Gastrocnemius medialis (tissue), 4 donors: ENCODE measurements at regions not wholly inside any gene's neighbourhood (a gene's known extent, or its start where the extent isn't known, plus 50 kb on each side); places are given as distances from the start of the nearest gene placed in this dataset.

Experiments
- POLR2A ChIP-seq, 2 donors: fragments of 450-650 bp; IDR thresholded peaks; one replicate each; pipeline ENCODE4 v1.6.1; 2017; ENCODE audit warnings: antibody characterized with exemption in 2 of 2, mild to moderate bottlenecking in 2 of 2, moderate library complexity in 2 of 2
- TF ChIP-seq, protein P1 (sequence below), 5 experiments: fragments of 450-650 bp in 3 of 5; fragments of 200-600 bp in 2 of 5; sonication (generic) in 2 of 5; IDR thresholded peaks in 4 of 5; conservative IDR thresholded peaks in 1 of 5; 1 replicate in 4 of 5; 2 replicates in 1 of 5; pipeline ENCODE4 v1.5.1; 2016 to 2019; ENCODE audit warnings: antibody characterized with exemption in 5 of 5, mild to moderate bottlenecking in 3 of 5, moderate library complexity in 3 of 5

- TF ChIP-seq, protein P1, sequence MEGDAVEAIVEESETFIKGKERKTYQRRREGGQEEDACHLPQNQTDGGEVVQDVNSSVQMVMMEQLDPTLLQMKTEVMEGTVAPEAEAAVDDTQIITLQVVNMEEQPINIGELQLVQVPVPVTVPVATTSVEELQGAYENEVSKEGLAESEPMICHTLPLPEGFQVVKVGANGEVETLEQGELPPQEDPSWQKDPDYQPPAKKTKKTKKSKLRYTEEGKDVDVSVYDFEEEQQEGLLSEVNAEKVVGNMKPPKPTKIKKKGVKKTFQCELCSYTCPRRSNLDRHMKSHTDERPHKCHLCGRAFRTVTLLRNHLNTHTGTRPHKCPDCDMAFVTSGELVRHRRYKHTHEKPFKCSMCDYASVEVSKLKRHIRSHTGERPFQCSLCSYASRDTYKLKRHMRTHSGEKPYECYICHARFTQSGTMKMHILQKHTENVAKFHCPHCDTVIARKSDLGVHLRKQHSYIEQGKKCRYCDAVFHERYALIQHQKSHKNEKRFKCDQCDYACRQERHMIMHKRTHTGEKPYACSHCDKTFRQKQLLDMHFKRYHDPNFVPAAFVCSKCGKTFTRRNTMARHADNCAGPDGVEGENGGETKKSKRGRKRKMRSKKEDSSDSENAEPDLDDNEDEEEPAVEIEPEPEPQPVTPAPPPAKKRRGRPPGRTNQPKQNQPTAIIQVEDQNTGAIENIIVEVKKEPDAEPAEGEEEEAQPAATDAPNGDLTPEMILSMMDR (IDR thresholded peaks at IDR 0.05 in 4 of 5, conservative IDR thresholded peaks at IDR 0.05 in 1 of 5): no peak
- TF ChIP-seq POLR2A (IDR thresholded peaks at IDR 0.05): no peak
Measured at GRCh38 chr18:61196750-61197149, 136.5 kb upstream of the CDH20 start.
